Germinal center (tissue), 1 donor: ENCODE measurements at regions not wholly inside any gene's neighbourhood (a gene's known extent, or its start where the extent isn't known, plus 50 kb on each side); places are given as distances from the start of the nearest gene placed in this dataset.
"Not testable (repeated sequence)": the region's sequence is repeated elsewhere in the genome, so short reads cannot be mapped to it uniquely, and the experiment has no call there.

Experiments used
- DNase-seq: peaks from one replicate; pipeline ENCODE4 v3.0.0; 2012; ENCODE audit warnings: mixed read lengths, low spot score

DNA sequence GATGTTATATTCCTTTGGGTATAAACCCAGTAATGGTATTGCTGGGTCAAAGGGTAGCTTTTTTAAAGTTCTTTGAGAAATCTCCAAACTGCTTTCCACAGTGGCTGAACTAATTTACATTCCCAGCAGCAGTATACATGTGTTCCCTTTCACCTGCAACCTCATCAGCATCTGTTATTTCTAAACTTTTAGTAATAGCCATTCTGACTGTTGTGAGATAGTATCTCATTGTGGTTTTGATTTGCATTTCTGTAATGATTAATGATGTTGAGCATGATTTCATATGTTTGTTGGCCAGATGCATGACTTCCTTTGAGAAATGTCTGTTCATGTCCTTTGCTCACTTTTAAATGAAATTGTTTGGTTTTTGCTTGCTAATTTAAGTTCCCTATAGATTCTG is 553.1 kb downstream of the SLCO4C1 start:
- DNase-seq = not testable (repeated sequence)

DNA sequence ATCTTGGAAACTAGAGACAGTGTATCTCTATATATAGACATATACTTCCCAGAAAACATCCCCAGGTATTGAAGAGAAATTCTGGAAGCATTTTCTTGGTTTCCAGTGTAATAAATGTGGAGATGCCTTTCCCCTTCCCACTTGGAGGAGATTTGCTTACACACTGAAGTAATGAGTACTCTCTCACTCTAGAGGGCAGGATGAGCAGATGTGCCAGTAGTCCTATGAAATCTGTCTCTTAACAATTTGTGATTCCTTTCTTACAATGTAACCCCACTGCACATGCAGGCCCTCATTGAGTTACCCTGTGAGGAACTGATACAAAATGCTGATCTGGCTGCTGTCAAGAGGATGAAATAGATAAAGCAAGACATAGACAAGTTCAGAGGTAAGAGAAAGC is 567.2 kb downstream of the SLCO4C1 start:
- DNase-seq = no peak

- DNase-seq = no peak
These were observed 574.5 kb downstream of the SLCO4C1 start for GRCh38 chr5:101721543-101721942.

GRCh38 chr5:101720033-101720432 is 576.1 kb downstream of the SLCO4C1 start:
- DNase-seq = no peak

DNA sequence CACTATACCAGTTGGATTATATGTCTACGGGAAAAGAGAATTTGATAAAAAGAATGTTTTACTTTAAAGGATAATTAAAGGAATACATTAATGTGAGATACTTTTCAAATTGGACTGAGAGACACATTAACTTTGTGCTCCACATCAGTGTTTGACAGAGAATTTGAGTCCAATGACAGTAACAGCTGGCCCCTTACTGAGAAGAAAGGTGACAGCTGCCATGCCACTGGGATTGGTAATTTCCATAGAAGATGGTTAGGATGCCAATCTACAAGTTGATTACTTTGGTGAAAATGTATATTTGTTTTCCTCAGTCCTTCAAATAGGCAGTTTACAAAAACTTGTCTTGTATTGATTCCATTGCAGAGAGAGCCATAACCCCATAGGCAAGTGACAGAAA is 578.4 kb downstream of the SLCO4C1 start:
- no peak for DNase-seq

- DNase-seq = no peak
These were observed 579.1 kb downstream of the SLCO4C1 start for GRCh38 chr5:101716941-101717340.

- DNase-seq = not testable (repeated sequence)
These were observed 580.3 kb downstream of the SLCO4C1 start for GRCh38 chr5:101715790-101716189.

GRCh38 chr5:101689306-101689705 is 606.8 kb downstream of the SLCO4C1 start:
- no peak for DNase-seq

GRCh38 chr5:101688156-101688555 is 607.9 kb downstream of the SLCO4C1 start:
- DNase-seq = no peak

- DNase-seq = no peak
These were observed 608.6 kb downstream of the SLCO4C1 start for GRCh38 chr5:101687349-101687985.

GRCh38 chr5:101686536-101687157 is 609.4 kb downstream of the SLCO4C1 start:
- DNase-seq = no peak

GRCh38 chr5:101679816-101680215 is 616.3 kb downstream of the SLCO4C1 start:
- no peak for DNase-seq

DNA sequence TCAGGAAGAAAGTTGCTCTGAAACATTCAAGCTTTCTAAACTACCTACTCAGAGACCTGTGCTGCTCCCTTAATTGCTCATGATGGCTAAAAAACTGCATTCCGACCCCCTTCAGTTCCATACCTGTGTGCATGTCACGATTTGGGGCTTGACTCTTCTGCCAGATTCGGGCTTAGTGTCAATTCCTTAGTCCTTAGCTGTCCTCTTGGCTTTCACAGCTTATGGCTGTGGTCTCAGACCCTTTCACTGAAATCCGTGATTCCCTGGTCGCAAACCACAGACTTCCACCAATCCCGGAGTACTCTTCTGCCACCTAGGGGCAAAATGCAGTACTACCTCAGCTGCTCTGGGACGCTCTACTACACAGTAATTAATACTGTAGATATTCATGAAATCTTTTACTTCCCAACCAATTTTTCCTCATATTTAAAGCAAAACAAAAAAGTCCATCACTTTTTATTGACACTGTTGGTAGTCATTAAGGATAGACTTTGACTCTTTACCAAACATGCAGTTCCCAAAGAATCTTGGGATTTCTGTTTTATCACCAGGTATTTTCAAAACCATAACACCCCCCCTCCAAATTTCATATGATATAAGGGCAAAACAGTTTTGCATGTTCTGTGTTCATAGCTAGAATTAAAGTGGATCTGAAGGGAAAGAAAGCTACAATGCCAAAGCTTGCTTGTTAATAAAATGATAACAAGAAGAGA is 617.4 kb downstream of the SLCO4C1 start:
- DNase-seq = peak; percentile 18

DNA sequence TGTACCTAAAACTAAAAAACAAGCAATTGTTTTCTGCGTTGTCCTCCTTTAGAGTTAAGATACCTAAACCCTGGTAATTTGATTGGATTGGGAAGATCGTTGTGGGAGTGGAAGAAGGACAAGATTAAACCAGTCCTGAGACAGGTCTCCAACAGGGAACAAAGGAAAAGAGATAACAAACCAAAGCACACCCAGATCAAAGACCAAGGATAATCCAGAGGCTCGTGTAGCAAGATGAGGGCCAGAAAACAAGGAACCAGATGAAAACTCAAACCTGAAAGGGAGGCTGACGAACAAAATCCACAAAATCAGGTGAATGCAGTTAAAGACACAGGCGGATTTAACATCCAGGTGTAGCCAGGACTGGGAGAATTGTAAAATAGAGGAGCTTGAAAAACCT is 618.1 kb downstream of the SLCO4C1 start:
- no peak for DNase-seq

DNA sequence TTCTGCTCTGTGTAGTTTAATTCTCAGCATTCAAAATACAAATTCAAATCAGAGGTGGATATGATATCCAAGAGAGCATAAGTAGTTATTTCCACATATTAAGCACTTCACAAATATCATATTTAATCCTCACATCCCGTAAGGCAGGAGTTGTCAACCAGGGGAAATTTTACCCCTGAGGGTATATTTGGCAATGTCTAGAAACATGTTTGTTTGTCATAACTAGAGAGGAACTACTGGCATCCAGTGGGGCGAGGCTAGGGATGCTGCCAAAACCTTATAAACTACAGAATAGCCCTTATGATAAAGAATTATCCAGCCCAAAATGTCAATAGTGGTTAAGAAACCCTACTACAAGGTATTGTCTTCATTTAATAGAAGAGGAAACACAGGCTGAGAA is 619.4 kb downstream of the SLCO4C1 start:
- no peak for DNase-seq

DNA sequence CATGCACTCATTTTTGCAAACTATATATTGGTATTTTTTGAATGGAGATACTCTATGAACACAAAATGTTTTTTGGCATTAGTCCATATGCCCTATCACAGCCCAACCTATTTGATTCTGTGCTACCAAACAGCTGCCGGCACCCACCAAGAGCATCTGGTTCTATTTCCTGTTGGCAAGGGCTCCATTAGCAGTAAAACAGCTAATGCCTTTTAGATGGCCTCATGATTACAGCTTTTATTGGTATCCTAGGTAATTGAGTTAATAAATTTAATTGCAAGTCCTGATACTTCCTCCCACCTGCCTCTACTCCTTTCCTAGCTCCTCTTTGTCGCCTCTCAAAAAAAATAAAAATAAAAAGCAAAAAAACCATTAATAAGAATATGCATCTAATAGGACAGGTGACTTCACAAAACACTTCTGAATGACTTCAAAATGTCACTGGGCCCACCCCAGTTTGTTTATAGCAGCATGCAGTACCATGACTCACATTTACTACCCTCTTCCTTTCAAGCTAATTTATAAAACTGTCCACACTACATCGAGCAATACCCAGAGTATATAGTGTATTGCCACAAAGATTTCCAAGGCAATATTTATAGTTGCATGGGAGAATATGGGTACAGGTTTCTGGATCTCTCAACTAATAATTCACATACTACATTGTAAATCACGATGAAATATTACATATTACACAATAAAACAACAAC is 620.4 kb downstream of the SLCO4C1 start:
- DNase-seq = no peak

- DNase-seq = no peak
These were observed 623.0 kb downstream of the SLCO4C1 start for GRCh38 chr5:101673120-101673519.

DNA sequence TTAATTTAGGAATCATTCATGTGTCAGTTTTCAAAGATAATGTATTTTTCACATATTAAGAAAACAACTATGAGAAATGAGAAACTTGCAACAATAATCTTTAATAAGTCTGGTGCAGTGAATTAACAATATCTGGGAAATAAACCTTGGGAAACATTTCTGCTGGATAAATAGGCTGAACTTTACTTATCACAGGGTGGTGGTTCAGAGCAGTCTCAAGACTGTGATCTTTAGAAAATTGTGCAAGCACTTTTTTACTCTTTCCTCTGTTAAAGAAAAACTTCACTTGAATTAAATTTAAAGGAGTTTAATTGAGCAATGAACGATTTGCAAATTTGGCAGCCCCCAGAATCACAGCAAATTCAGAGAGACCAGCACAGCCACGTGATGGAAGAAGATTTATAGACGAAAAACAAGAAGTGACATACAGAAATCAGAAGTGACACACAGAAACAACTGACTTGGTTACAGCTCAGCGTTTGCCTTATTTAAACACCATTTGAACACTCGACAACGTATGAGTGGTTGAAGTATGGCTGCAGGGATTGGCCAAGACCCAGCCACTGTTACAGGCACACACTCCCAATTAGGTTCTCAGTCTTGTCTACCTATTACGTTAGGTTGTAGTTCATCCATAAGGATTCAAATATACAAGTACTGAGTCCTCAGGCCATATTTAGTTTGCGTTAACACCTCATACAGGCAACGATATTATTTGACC is 631.9 kb downstream of the SLCO4C1 start:
- DNase-seq = no peak

DNA sequence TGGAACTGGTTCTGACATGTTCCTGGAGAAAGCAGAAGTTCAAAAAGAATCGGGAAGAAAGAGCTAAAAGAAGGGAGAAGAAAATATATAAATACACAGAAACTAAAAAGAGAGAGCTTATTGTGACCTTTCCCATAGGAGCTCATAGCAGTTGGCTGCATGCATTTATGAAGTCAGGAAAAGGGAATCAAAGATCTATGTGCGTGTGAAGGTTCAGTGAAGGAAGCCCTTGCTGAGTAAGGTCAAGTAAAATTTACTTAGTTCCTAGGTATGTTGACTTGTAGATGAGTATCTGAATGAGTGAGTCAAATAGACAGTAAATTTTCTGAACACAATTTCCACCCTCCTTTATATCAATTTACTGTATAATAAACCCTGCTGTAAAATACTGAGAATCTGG is 632.5 kb downstream of the SLCO4C1 start:
- DNase-seq = no peak

- no peak for DNase-seq
These were observed 633.8 kb downstream of the SLCO4C1 start for GRCh38 chr5:101662263-101662662.

DNA sequence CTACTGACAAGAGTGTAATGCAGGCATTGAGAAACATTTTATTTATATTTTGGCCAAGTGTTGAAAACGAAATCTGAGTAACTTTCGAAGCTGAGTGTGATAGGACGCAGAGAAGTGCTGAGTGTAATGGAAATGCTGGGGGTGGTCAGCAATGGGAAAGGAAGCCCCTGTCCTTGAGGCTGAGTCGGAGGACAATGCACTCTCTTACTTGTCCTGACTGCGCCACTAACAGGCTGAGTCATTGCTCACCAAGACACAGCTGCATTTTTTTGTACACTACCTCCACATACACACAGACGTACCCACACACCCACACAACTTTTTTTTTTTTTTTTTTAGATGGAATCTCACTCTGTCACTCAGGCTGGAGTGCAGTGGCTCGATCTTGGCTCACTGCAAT is 637.7 kb downstream of the SLCO4C1 start:
- DNase-seq = no peak

GRCh38 chr5:101653996-101654395 is 642.1 kb downstream of the SLCO4C1 start:
- DNase-seq = no peak
